ENCODE measurements at regions not wholly inside any gene's neighbourhood (a gene's known extent, or its start where the extent isn't known, plus 50 kb on each side); places are given as distances from the start of the nearest gene placed in this dataset.

DNA sequence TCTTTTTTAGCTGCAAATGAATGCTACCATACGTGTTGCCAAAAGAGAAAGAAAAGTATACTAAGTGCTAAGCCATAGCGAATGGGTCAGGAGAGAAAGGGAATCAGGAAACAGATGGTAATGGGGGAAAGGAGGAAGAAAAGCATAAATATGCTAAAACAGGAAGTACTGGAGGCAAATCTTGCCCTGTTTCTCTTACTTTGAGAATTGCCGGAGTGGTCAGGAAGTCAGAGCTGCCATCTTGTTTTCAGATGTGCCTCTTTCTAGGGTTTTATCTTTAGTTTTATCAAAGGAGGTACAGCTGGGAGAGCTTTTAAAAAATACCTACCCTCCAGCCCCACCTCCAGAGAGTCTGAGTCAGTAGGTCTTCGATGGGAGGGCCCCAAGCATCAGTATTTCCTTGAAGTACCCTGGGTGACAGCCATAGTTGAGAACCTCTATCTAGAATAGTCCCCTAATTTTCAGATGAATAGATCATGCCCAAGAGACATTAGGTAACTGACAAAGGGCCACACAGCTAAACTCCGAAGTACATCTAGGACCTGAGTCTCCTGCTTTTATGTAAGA, 193.3 kb downstream of the CLIC5 start:
- H3K4me3 ChIP-seq (replicated peaks in 1 of 3; ENCODE audit: insufficient read depth in 1 of 3, low read depth in 1 of 3, low read length in 3 of 3) = no peak overlapping the region
- H3K4me2 ChIP-seq (ENCODE audit: insufficient read depth, low read length) = no peak overlapping the region
- no peaks in the 10 kb centered on the region for H3K9me3 ChIP-seq (replicated peaks; ENCODE audit: control insufficient read depth, insufficient read depth, low read length)
- H3K27ac ChIP-seq (ENCODE audit: insufficient read depth, low read depth, low read length) = no peak overlapping the region
- DNase-seq (ENCODE audit: low read depth, low spot score) (no peak), FAIRE-seq (no peak)
- dilution Hi-C loops (cut with MboI; ENCODE audit: extremely low pct_ligation_motif_present, low sequenced_read_pairs) (no loop called here), intact Hi-C loops (cut with micrococcal nuclease) (no loop called here)
- ChIA-PET POLR2A (no interaction called here), CTCF (no interaction called here)
- H3K9me1 ChIP-seq (replicated peaks; ENCODE audit: control insufficient read depth, extremely low read depth, insufficient read depth, low read length) = no peaks in the 10 kb centered on the region
- no peaks in the 10 kb centered on the region for H4K20me1 ChIP-seq (replicated peaks; ENCODE audit: control insufficient read depth, extremely low read depth, insufficient read depth, low read length)
- H3K27me3 ChIP-seq (ENCODE audit: control insufficient read depth in 2 of 2, insufficient read depth in 2 of 2, low read length in 2 of 2) = peaks cover 0 to 2% of the 10 kb centered on the region in 2 experiments
- no peaks in the 10 kb centered on the region for H3K36me3 ChIP-seq (ENCODE audit: control insufficient read depth in 2 of 2, extremely low read depth in 1 of 2, insufficient read depth in 2 of 2, low read length in 2 of 2)
- H3K4me1 ChIP-seq (ENCODE audit: control insufficient read depth, extremely low read depth, insufficient read depth, low read length) = no peaks in the 10 kb centered on the region
- H2AFZ ChIP-seq (ENCODE audit: low read depth, low read length) = no peak overlapping the region
- BruUV-seq (replicated peaks) = no TSS peak
- H3K79me2 ChIP-seq (ENCODE audit: control insufficient read depth, insufficient read depth, low read length) = no peaks in the 10 kb centered on the region
- H3K9ac ChIP-seq (replicated peaks; ENCODE audit: extremely low read depth, insufficient read depth, low read length) = no peak overlapping the region
- TF ChIP-seq CTCF (IDR thresholded peaks at IDR 0.05; ENCODE audit: extremely low read depth in 1 of 2, insufficient read depth in 1 of 2, low read depth in 1 of 2, low read length in 2 of 2) (no peak), GATA2 (IDR thresholded peaks at IDR 0.05; ENCODE audit: insufficient read depth, insufficient read length, low read depth, low read length) (no peak), JUN (IDR thresholded peaks at IDR 0.05; ENCODE audit: borderline replicate concordance, insufficient read depth, insufficient read length, low read depth) (no peak), POLR2AphosphoS5 (IDR thresholded peaks at IDR 0.05; ENCODE audit: insufficient read depth, low read depth, low read length) (no peak), MYC (IDR thresholded peaks at IDR 0.05; ENCODE audit: low read depth, low read length) (no peak), POLR2A (IDR thresholded peaks at IDR 0.05; ENCODE audit: low read depth, low read length) (no peak), EZH2 (IDR thresholded peaks at IDR 0.05; ENCODE audit: borderline replicate concordance, low read depth, low read length, severe bottlenecking) (no peak), FOS (IDR thresholded peaks at IDR 0.05; ENCODE audit: borderline replicate concordance, insufficient read depth, low read length) (no peak)
- TF ChIP-seq, protein P1, sequence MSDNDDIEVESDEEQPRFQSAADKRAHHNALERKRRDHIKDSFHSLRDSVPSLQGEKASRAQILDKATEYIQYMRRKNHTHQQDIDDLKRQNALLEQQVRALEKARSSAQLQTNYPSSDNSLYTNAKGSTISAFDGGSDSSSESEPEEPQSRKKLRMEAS (IDR thresholded peaks at IDR 0.05; ENCODE audit: insufficient read depth, insufficient read length) = no peak

All from endothelial cell of umbilical vein (primary cell).